Stimulated activated CD4-positive, alpha-beta T cell treated with anti-CD3 and anti-CD28 coated beads, Interleukin-12 subunit alpha, Interleukin-12 subunit beta, amount 100 ng/mL, for 48 hours (primary cell): ENCODE measurements at regions not wholly inside any gene's neighbourhood (a gene's known extent, or its start where the extent isn't known, plus 50 kb on each side); places are given as distances from the start of the nearest gene placed in this dataset.

Experiments used
- DNase-seq, 3 donors: peaks; one replicate each; pipeline ENCODE4 v3.0.0-alpha.2; 2020; ENCODE audit warnings: low read depth in 2 of 3, low spot score in 1 of 3

DNA sequence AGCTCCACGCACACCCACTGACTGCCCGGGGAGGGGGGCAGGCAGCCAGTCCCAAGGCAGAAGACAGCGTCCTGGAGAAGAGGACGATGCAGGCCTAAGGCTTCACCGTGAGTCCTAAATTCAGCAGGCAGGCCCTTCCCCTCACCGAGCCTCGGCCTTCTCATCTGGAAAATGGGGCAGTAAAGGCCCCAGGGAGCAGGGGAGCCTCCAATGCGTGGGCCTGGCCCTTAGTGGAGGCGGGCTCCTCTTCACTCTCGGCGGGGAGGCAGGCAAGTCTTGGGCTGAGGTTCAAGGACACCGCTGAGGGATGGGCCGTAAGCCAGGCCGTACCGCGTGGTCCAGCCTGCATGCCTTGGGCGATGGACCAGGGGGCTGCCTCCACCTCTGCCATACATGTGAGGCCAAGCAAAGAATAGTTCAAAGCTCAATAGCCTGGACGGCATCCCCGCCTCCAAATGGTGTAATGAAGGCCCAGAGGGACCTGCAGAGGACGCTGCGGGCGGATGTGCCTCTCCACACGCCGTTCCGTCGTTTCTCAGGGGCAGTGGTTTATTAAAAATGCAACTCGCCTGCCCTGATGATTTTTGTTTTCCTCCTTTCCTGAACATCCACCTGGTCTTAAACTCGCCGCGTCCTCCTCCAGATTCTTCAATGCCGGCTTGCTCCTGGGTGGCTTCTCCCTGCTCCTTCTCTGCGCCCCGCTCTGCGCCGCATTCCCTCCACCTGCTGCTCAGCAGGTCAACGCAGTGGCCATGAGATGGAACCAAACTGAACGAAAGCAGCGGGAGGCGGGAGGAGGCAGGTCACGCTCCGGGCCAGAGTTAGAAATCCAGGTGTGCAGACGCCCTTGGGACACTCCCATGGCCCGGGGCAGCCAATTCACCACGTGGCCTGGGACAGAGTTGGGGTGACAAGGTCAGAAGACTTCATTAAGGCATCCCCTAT, 627.8 kb downstream of the TBC1D22A start:
- no peak for DNase-seq

DNA sequence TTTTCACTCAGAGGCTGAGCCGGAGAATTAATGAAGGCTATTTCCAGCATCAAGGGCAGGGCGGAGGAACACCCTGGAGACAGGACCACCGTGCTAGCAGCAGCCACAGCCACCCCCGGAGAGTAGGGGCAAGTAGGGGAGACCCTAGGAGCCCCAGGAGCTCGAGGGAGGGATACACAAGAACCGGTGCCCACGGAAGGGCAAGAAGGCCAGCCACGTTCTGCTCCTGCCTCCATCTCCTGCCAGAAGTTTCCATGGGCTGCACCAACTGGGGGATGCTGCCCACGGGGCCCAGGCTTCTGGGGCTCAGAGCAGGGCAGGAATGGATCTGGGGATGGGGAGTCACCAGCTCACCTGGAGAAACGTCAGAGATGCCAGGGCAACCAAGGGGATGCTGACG, 626.8 kb downstream of the TBC1D22A start:
- DNase-seq, result no peak

DNA sequence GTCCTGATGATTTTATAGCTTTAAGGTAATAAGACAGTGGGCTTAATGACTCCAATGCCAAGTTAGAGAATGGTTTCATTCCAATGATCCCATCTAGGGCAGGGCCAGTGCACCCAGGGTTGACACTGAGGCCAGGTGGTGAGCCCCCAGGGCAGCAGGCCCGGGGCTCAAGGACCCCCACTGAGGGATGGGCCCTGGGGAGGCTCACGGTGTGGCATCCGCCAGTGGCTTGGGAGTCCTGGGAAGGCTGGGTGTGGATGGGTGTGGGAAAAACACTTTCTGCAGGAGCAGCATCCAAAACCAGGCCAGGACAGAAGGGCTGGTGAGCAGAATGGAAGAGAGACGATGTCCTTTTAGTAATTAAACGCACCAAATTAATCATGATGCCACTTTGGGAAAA, 626.3 kb downstream of the TBC1D22A start:
- no peak for DNase-seq

DNA sequence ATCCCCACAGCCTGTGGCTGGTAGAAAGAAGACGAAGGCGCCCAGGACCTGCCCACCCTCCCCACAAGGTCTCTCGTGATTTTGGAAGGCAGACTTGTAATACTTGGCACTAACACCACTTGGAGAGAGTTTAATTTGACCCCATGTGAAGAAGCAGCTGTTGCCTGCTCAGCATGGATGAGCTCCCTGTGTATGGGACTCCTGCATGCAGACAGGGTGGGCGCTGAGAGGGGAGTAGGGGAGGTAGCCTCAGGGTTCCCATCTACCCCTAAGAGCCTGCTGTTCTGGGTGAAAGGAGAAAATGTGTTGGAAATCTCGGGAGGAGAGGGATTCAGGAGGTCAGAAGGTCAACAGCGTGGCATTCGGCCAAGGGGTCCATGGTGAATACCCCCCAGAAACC, 625.9 kb downstream of the TBC1D22A start:
- no peak for DNase-seq

- no peak for DNase-seq
These were observed 624.5 kb downstream of the TBC1D22A start for GRCh38 chr22:47386812-47387510.

- no peak for DNase-seq
These were observed 622.5 kb downstream of the TBC1D22A start for GRCh38 chr22:47384977-47385376.

GRCh38 chr22:47382164-47382890, 619.9 kb downstream of the TBC1D22A start:
- no peak for DNase-seq

GRCh38 chr22:47381240-47381639, 618.8 kb downstream of the TBC1D22A start:
- no peak for DNase-seq

- DNase-seq, result no peak
These were observed 618.2 kb downstream of the TBC1D22A start for GRCh38 chr22:47380692-47381091.

DNA sequence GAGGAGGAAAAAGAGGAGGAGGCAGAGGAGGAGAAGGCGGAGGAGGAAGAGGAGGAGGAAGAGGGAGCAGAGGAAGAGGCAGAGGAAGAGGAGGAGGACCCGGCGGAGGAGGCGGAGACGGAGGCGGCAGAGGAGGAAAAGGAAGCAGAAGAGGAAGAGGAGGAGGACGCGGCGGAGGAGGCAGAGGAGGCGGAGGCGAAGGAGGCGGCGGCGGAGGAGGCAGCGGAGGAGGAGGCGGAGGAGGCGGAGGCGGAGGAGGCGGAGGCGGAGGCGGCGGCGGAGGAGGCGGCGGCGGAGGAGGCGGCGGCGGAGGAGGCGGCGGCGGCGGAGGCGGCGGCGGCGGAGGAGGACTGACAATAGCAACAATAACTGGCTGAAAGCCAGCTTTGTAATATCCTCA, 616.6 kb downstream of the TBC1D22A start:
- DNase-seq, result no peak

- DNase-seq, result no peak
These were observed 615.6 kb downstream of the TBC1D22A start for GRCh38 chr22:47377926-47378560.

- DNase-seq, result no peak
These were observed 614.6 kb downstream of the TBC1D22A start for GRCh38 chr22:47376901-47377505.

GRCh38 chr22:47376322-47376700, 613.9 kb downstream of the TBC1D22A start:
- no peak for DNase-seq

DNA sequence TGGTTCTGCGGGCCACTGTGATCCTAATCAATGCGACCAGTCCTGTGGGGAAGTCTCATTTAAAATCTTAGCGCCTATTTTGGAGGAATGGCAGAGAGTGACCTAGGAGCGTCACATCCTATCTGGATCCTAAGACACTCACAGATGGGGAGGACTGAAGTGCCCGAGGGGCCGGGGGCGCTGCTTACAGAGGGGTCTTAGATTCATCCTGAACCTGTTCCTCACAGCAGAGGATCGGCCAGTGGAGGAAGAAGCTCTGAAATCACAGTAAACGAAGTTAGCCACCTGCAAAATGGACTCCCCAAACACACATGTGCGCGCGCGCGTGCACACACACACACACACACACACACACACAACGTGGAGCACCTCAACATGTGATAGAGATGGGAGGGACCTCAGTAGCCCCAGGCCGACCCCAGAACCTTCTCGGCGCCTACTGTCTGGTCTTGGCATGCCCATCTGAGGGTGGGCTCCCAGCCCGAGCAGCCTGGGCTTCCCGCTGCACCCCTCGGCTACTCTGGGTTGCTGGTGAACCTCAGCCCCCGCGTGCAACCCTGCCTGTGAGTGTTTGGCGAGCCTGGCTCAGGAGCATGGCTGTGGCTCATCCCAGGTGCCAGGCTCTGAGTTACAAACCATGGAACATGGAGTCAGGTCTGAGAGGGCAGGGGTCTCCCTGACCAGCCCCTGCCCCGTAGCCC, 613.3 kb downstream of the TBC1D22A start:
- DNase-seq, result no peak

GRCh38 chr22:47374901-47375575, 612.6 kb downstream of the TBC1D22A start:
- no peak for DNase-seq

- no peak for DNase-seq
These were observed 611.9 kb downstream of the TBC1D22A start for GRCh38 chr22:47374273-47374771.

- no peak for DNase-seq
These were observed 611.3 kb downstream of the TBC1D22A start for GRCh38 chr22:47373648-47374272.

DNA sequence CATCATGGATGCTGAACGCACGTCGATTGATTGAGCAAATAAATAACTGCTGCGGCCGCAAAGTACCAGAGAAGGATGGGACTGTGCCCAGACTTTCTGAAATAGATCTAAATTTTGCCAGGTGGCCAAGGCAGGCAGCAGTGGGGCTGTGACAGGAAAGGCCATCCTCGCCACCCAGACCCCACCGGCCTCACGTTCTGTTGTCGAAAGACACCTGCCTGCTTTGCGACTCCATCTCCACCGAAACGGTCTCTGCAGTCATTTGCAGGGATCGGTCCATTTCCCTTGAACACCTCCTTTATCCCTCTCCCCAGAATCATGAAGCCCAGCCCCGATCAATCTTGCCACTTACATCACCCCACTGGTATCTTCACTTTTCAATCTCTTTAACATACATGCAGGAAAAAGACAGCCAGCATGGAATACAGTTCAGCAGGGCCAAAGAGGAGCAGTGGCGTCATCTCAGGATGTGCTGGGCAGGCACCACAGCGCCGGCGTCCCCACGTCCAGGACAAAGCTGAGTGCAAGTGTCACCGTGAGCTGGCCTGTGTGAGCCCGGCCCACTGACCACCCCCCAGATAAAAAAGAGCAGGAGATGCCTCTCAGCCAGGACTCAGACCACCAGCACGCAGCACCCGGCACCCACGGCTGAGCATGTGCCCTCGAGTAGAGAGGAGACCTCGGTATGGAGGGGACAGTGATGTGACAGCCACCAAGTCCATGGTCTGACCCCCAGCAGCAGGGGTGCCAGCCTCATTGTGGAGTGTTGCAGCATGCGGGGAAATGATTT, 610.3 kb downstream of the TBC1D22A start:
- no peak for DNase-seq
